Panc1 (cell line): ENCODE measurements at regions not wholly inside any gene's neighbourhood (a gene's known extent, or its start where the extent isn't known, plus 50 kb on each side); places are given as distances from the start of the nearest gene placed in this dataset.

Experiments
- POLR2AphosphoS5 ChIP-seq: IDR thresholded peaks from 2 replicates; pipeline ENCODE4 v1.6.1; 2012; ENCODE audit warnings: mild to moderate bottlenecking, low read depth, low read length, moderate library complexity
- SIN3A ChIP-seq: IDR thresholded peaks from 2 replicates; pipeline ENCODE4 v1.6.1; 2012; ENCODE audit warnings: low read depth, mild to moderate bottlenecking, low read length, moderate library complexity, borderline replicate concordance; ENCODE audit not compliant: insufficient read depth
- TCF7L2 ChIP-seq: IDR thresholded peaks from 2 replicates; pipeline ENCODE4 v1.6.1; 2011; ENCODE audit warnings: mild to moderate bottlenecking, low read depth, low read length, inconsistent platforms
- TF ChIP-seq, protein P1 (sequence below): fragments of 450-650 bp; IDR thresholded peaks from 2 replicates; pipeline ENCODE4 v1.5.1; 2017; ENCODE audit warnings: mild to moderate bottlenecking
- TF ChIP-seq, protein P2 (sequence below), 2 experiments: IDR thresholded peaks; 2 replicates each; pipeline ENCODE4 v1.6.1; 2011 to 2012; ENCODE audit warnings: low read depth in 2 of 2, control low read depth in 1 of 2, low read length in 1 of 2, mild to moderate bottlenecking in 1 of 2, moderate library complexity in 1 of 2; ENCODE audit not compliant: insufficient read depth in 1 of 2

DNA sequence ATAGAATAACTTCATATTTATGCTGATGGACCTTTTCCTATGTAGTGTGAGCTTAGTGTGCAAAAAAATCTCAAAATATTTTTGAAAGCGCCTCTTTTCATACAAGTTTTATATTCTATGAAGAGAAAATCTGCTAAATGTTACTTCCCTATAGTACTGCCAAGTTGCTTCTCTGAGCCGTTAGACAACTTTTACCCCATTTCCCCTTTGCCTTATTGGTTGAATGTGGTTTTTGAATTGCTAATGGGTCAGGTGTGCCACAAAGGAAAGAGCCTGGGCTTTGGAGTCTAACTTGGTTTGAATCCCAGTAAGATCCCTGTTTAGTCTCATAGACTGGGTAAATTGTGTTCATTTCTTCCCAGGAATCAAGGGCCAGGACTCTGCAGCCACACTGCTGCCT is 261.5 kb downstream of the SNX10 start:
- TF ChIP-seq, protein P1, sequence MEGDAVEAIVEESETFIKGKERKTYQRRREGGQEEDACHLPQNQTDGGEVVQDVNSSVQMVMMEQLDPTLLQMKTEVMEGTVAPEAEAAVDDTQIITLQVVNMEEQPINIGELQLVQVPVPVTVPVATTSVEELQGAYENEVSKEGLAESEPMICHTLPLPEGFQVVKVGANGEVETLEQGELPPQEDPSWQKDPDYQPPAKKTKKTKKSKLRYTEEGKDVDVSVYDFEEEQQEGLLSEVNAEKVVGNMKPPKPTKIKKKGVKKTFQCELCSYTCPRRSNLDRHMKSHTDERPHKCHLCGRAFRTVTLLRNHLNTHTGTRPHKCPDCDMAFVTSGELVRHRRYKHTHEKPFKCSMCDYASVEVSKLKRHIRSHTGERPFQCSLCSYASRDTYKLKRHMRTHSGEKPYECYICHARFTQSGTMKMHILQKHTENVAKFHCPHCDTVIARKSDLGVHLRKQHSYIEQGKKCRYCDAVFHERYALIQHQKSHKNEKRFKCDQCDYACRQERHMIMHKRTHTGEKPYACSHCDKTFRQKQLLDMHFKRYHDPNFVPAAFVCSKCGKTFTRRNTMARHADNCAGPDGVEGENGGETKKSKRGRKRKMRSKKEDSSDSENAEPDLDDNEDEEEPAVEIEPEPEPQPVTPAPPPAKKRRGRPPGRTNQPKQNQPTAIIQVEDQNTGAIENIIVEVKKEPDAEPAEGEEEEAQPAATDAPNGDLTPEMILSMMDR: no peak
- TF ChIP-seq POLR2AphosphoS5 (no peak), TCF7L2 (no peak), SIN3A (no peak)
- TF ChIP-seq, protein P2, sequence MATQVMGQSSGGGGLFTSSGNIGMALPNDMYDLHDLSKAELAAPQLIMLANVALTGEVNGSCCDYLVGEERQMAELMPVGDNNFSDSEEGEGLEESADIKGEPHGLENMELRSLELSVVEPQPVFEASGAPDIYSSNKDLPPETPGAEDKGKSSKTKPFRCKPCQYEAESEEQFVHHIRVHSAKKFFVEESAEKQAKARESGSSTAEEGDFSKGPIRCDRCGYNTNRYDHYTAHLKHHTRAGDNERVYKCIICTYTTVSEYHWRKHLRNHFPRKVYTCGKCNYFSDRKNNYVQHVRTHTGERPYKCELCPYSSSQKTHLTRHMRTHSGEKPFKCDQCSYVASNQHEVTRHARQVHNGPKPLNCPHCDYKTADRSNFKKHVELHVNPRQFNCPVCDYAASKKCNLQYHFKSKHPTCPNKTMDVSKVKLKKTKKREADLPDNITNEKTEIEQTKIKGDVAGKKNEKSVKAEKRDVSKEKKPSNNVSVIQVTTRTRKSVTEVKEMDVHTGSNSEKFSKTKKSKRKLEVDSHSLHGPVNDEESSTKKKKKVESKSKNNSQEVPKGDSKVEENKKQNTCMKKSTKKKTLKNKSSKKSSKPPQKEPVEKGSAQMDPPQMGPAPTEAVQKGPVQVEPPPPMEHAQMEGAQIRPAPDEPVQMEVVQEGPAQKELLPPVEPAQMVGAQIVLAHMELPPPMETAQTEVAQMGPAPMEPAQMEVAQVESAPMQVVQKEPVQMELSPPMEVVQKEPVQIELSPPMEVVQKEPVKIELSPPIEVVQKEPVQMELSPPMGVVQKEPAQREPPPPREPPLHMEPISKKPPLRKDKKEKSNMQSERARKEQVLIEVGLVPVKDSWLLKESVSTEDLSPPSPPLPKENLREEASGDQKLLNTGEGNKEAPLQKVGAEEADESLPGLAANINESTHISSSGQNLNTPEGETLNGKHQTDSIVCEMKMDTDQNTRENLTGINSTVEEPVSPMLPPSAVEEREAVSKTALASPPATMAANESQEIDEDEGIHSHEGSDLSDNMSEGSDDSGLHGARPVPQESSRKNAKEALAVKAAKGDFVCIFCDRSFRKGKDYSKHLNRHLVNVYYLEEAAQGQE (IDR thresholded peaks at IDR 0.05; ENCODE audit: insufficient read depth in 1 of 2, low read depth in 2 of 2, low read length in 1 of 2): no peak
